GM12873 (cell line): ENCODE measurements at regions not wholly inside any gene's neighbourhood (a gene's known extent, or its start where the extent isn't known, plus 50 kb on each side); places are given as distances from the start of the nearest gene placed in this dataset.

Experiments
- TF ChIP-seq, protein P1 (sequence below): IDR thresholded peaks from 2 replicates; pipeline ENCODE4 v1.5.1; 2012; ENCODE audit warnings: low read depth, mild to moderate bottlenecking, moderate library complexity, low read length, control low read depth; ENCODE audit not compliant: insufficient read depth; ENCODE audit errors: missing control alignments

DNA sequence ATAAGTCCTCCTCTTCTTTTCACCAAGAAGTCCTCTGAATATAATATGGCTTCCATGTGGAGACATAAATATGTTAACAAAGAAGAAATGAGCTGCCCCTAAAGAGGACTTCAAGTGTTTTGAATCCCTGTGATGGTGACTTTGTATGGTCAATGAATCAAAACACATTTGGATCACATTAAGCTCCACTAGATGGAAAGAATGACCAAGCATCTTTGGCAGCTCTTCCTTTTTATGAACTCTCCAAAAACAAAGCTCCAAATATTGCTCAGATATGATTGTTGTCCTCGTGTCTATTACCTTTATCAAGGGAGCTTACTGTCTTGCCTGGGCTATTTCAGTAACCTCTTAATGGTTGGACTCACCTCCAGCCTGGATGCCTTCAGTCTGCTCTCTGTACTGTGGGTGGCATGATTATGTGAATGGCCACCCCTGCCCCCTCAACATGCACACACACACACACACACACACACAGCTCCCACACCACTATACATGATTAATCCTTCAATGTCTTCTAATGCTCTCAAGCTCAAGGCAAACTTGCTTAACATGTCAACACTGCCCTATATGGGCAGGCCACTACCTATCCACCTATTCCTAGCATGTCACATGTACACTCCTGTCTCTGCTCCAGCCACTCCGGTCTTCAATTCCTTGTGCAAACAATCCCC is 346.6 kb upstream of the SALL1 start:
- TF ChIP-seq, protein P1, sequence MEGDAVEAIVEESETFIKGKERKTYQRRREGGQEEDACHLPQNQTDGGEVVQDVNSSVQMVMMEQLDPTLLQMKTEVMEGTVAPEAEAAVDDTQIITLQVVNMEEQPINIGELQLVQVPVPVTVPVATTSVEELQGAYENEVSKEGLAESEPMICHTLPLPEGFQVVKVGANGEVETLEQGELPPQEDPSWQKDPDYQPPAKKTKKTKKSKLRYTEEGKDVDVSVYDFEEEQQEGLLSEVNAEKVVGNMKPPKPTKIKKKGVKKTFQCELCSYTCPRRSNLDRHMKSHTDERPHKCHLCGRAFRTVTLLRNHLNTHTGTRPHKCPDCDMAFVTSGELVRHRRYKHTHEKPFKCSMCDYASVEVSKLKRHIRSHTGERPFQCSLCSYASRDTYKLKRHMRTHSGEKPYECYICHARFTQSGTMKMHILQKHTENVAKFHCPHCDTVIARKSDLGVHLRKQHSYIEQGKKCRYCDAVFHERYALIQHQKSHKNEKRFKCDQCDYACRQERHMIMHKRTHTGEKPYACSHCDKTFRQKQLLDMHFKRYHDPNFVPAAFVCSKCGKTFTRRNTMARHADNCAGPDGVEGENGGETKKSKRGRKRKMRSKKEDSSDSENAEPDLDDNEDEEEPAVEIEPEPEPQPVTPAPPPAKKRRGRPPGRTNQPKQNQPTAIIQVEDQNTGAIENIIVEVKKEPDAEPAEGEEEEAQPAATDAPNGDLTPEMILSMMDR = no peak

DNA sequence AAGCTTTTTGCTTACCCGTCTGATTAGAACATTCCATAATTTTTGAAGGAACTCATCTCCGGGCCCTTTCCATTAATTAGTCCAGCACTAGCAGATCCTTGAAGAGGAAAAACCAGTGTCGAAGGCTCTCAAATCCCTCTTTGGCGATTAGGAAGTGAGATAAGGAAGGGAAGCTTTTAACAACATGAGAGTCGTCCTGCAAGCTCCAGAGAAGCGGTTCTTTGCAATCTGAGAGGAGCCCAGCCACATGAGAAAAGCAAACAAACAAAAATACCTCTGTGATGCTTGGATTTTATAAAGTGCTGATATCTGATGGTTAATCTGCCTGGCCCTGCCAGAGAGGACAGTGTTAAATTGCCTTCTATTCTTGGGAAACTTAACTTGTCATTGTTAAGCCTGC is 339.8 kb upstream of the SALL1 start:
- TF ChIP-seq, protein P1 = no peak

DNA sequence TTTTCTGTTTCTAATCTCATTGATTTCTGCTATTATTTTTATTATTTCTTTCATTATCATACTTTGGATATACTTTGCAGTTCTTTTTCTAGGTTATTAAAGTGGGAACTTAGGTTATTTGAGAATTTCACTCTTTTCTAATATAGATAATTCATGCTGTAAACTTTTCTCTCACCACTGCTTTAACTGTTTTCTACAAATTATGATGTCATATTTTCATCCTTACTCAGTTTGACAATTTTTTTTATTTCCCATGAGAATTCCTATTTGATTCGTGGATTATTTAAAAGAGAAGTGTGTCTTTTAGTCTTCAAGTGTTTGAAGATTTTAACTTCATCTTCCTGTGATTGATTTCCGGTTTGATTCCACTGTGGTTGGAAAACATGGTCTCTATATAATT is 336.8 kb upstream of the SALL1 start:
- TF ChIP-seq, protein P1 = no peak

DNA sequence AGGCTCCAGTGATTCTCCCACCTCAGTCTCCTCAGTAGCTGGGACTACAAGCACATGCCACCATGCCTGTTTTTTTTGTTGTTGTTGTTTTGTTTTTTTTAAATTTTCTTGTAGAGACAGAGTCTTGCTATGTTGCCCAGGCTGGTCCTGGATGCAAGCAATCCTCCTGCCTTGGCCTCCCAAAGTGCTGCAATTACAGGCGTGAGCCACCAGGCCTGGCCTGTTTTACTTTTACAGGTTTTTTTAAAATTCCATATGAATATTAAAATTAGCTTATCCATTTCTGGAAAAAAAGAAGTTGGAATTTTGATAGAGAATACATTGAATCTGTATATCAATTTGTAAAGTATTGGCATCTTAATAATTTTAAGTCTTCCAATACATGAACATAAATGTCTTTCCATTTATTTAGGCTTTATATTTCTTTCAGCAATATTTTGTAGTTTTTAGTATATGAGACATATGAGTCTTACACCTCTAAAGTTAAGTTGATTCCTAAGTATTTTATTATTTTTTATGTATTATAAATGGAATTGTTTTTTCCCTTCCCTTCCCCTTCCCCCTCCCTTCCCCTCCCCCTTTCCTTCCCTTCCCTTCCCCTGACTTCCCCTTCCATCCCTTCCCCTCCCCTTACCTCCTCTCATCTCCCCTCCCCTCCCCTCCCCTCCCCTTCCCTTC is 323.5 kb upstream of the SALL1 start:
- TF ChIP-seq, protein P1 = no peak

DNA sequence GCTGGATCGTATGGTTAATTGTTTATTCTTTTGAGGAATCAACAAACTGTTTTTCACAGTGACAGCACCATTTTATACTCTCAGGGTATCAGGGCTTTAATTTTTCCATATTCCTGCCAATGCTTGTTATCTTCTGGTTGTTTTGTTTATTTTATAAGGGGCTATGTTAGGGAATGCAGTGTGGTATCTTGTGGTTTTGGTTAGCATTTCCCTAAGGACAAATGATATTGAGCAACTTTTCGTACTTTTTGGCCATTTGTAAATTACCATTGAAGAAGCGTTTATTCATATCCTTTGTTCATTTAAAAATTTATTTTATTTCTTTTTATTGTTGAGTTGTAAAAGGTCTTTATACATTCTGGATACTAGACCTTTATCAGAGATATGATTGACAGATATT is 322.0 kb upstream of the SALL1 start:
- TF ChIP-seq, protein P1 = no peak

DNA sequence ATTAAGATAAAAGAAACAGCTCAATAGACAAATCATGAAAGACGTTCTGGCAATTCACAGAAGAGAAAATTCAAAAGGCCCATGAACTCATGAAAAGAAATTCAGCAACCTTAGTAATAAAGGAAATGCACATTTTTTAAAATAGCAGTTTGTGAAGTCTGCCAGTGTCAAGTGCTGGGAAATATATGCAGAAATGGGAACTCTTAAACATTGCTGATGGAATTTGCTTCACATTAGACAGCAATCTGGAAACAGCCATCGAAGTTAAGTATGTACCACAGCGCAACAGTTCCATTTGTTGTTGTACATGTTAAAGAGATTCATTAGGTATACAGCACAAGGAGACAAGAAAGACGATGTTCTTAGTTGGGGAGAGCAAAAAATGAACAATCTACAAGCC is 319.4 kb upstream of the SALL1 start:
- TF ChIP-seq, protein P1 = no peak

DNA sequence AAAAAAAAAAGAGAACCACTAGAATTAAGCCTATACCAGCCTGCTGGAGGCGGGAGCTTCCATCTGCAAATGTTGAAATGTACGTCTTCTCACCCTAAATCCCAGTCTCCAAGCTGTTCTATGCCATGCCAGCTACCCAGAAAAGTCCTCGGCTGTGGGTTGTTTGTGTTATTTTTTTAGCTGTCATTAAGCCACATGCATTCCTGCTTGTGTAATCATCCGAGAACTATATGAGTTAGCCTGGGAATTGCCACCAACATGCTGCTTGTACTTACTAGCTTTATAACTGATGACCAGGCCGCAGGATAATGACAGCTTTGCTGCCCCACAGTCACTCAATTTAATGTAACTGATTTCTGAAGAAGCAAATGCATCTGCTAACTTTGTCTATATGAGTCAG is 313.9 kb upstream of the SALL1 start:
- TF ChIP-seq, protein P1 = no peak
